ENCODE measurements at regions not wholly inside any gene's neighbourhood (a gene's known extent, or its start where the extent isn't known, plus 50 kb on each side); places are given as distances from the start of the nearest gene placed in this dataset.
"Not testable (repeated sequence)": the region's sequence is repeated elsewhere in the genome, so short reads cannot be mapped to it uniquely, and the experiment has no call there.

- peak; percentile 39 for DNase-seq (ENCODE audit: low read depth)
- H3K4me3 ChIP-seq (ENCODE audit: low read length): no peak overlapping the region
- TF ChIP-seq CTCF (IDR thresholded peaks at IDR 0.05; ENCODE audit: insufficient read depth, low read depth, low read length, missing control alignments): no peak
These were observed 67.7 kb downstream of the SMIM20 start for GRCh38 chr4:25981749-25982148.

- no peak for DNase-seq (ENCODE audit: low read depth)
- H3K4me3 ChIP-seq (ENCODE audit: low read length): no peak overlapping the region
- TF ChIP-seq CTCF (IDR thresholded peaks at IDR 0.05; ENCODE audit: insufficient read depth, low read depth, low read length, missing control alignments): no peak
These were observed 68.9 kb downstream of the SMIM20 start for GRCh38 chr4:25982962-25983361.

- H3K4me3 ChIP-seq (ENCODE audit: low read length): no peak overlapping the region
- DNase-seq (ENCODE audit: low read depth): no peak
- no peak for TF ChIP-seq CTCF (IDR thresholded peaks at IDR 0.05; ENCODE audit: insufficient read depth, low read depth, low read length, missing control alignments)
These were observed 70.2 kb downstream of the SMIM20 start for GRCh38 chr4:25984266-25984665.

GRCh38 chr4:25984796-25985195 is 70.8 kb downstream of the SMIM20 start:
- TF ChIP-seq CTCF (IDR thresholded peaks at IDR 0.05; ENCODE audit: insufficient read depth, low read depth, low read length, missing control alignments): no peak
- H3K4me3 ChIP-seq (ENCODE audit: low read length): no peak overlapping the region
- DNase-seq (ENCODE audit: low read depth): no peak

- no peak overlapping the region for H3K4me3 ChIP-seq (ENCODE audit: low read length)
- TF ChIP-seq CTCF (IDR thresholded peaks at IDR 0.05; ENCODE audit: insufficient read depth, low read depth, low read length, missing control alignments): no peak
- DNase-seq (ENCODE audit: low read depth): no peak
These were observed 72.8 kb downstream of the SMIM20 start for GRCh38 chr4:25986807-25987206.

GRCh38 chr4:25991340-25991739 is 77.3 kb downstream of the SMIM20 start:
- no peak for TF ChIP-seq CTCF (IDR thresholded peaks at IDR 0.05; ENCODE audit: insufficient read depth, low read depth, low read length, missing control alignments)
- H3K4me3 ChIP-seq (ENCODE audit: low read length): no peak overlapping the region
- no peak for DNase-seq (ENCODE audit: low read depth)

- peak; percentile 24 for TF ChIP-seq CTCF (IDR thresholded peaks at IDR 0.05; ENCODE audit: insufficient read depth, low read depth, low read length, missing control alignments)
- no peak for DNase-seq (ENCODE audit: low read depth)
- H3K4me3 ChIP-seq (ENCODE audit: low read length): no peak overlapping the region
These were observed 79.6 kb downstream of the SMIM20 start for GRCh38 chr4:25993395-25994185.

- H3K4me3 ChIP-seq (ENCODE audit: low read length): not testable (repeated sequence)
- peak; percentile 49 for DNase-seq (ENCODE audit: low read depth)
These were observed 80.6 kb downstream of the SMIM20 start for GRCh38 chr4:25994577-25994976.
